Activated CD8-positive, alpha-beta T cell treated with anti-CD3 and anti-CD28 coated beads for 36 hours (primary cell): ENCODE measurements at regions not wholly inside any gene's neighbourhood (a gene's known extent, or its start where the extent isn't known, plus 50 kb on each side); places are given as distances from the start of the nearest gene placed in this dataset.

ENCODE experiments used
- ATAC-seq: fragments of 200-7000 bp; cut with Tn5 transposase; one replicate; pipeline ENCODE4 v1.10.0; 2021; ENCODE audit warnings: mild to moderate bottlenecking, moderate library complexity
- CTCF ChIA-PET: fragments of 350-600 bp; sonication (Branson Sonifier 250); formaldehyde crosslinking; loops from one replicate; lab custom pipeline; 2021; ENCODE audit warnings: antibody characterized with exemption; lab: Charles Lee
- POLR2A ChIA-PET: fragments of 350-600 bp; sonication (Branson Sonifier 250); formaldehyde crosslinking; loops from one replicate; lab custom pipeline; 2021; ENCODE audit warnings: antibody characterized with exemption; lab: Charles Lee
- DNase-seq: peaks from one replicate; pipeline ENCODE4 v3.0.0-alpha.2; 2020
- H3K27ac Mint-ChIP-seq: one replicate; pipeline ENCODE4 v1.8.0; 2021; ENCODE audit warnings: mild to moderate bottlenecking, mixed read lengths
- H3K27me3 Mint-ChIP-seq: one replicate; pipeline ENCODE4 v1.8.0; 2021; ENCODE audit warnings: mixed read lengths
- H3K36me3 Mint-ChIP-seq: one replicate; pipeline ENCODE4 v1.8.0; 2021; ENCODE audit warnings: low read depth, mixed read lengths
- H3K4me1 Mint-ChIP-seq: one replicate; pipeline ENCODE4 v1.8.0; 2021; ENCODE audit warnings: low read depth, mixed read lengths
- H3K4me3 Mint-ChIP-seq: one replicate; pipeline ENCODE4 v1.8.0; 2021; ENCODE audit warnings: mild to moderate bottlenecking, moderate library complexity, mixed read lengths
- H3K9me3 Mint-ChIP-seq: one replicate; pipeline ENCODE4 v1.8.0; 2021; ENCODE audit warnings: mixed read lengths
- CTCF ChIP-seq: fragments of 200-600 bp; IDR thresholded peaks from one replicate; pipeline ENCODE4 v1.8.0; 2022; ENCODE audit warnings: antibody characterized with exemption, mild to moderate bottlenecking
- intact Hi-C: fragments of 100-400 bp; cut with micrococcal nuclease; formaldehyde crosslinking; loops from one replicate; pipeline ENCODE4 v1.10.0; 2022

- no peaks in the 10 kb centered on the region for H3K9me3 Mint-ChIP-seq
- no peak overlapping the region for H3K27ac Mint-ChIP-seq
- no peaks in the 10 kb centered on the region for H3K36me3 Mint-ChIP-seq
- TF ChIP-seq CTCF, result no peak
- H3K27me3 Mint-ChIP-seq, result no peaks in the 10 kb centered on the region
- ChIA-PET CTCF (no interaction called here), POLR2A (no interaction called here)
- intact Hi-C loops, result no loop called here
- DNase-seq, result no peak
- no peak for ATAC-seq
- no peaks in the 10 kb centered on the region for H3K4me1 Mint-ChIP-seq
- H3K4me3 Mint-ChIP-seq, result no peak overlapping the region
Observed at GRCh38 chr18:71942433-71942832, 601.7 kb downstream of the CBLN2 start.

- Mint-ChIP-seq H3K27ac (no peak overlapping the region), H3K27me3 (no peaks in the 10 kb centered on the region), H3K9me3 (no peaks in the 10 kb centered on the region), H3K4me3 (no peak overlapping the region), H3K4me1 (no peaks in the 10 kb centered on the region), H3K36me3 (no peaks in the 10 kb centered on the region)
- ATAC-seq, result no peak
- TF ChIP-seq CTCF, result no peak
- CTCF ChIA-PET, result no interaction called here
- DNase-seq, result no peak
- POLR2A ChIA-PET, result no interaction called here
- intact Hi-C loops, result no loop called here
Observed at GRCh38 chr18:71939483-71939882, 604.7 kb downstream of the CBLN2 start.

- ChIA-PET POLR2A (no interaction called here), CTCF (no interaction called here)
- Mint-ChIP-seq H3K4me1 (no peaks in the 10 kb centered on the region), H3K27me3 (no peaks in the 10 kb centered on the region), H3K27ac (no peak overlapping the region), H3K36me3 (no peaks in the 10 kb centered on the region), H3K4me3 (no peak overlapping the region), H3K9me3 (peaks cover 2% of the 10 kb centered on the region)
- TF ChIP-seq CTCF, result no peak
- intact Hi-C loops, result no loop called here
- DNase-seq, result no peak
- ATAC-seq, result no peak
Observed at GRCh38 chr18:71936744-71937143, 607.4 kb downstream of the CBLN2 start.

- Mint-ChIP-seq H3K27me3 (no peaks in the 10 kb centered on the region), H3K27ac (no peak overlapping the region)
- intact Hi-C loops, result no loop called here
Observed at GRCh38 chr18:71919211-71919610, 624.9 kb downstream of the CBLN2 start.

GRCh38 chr18:71913641-71914040, 630.5 kb downstream of the CBLN2 start:
- DNase-seq (no peak), ATAC-seq (no peak)
- no peak for TF ChIP-seq CTCF
- ChIA-PET POLR2A (no interaction called here), CTCF (no interaction called here)
- no peaks in the 10 kb centered on the region for H3K9me3 Mint-ChIP-seq
- H3K36me3 Mint-ChIP-seq, result no peaks in the 10 kb centered on the region
- no peaks in the 10 kb centered on the region for H3K4me1 Mint-ChIP-seq
- intact Hi-C loops, result no loop called here
- no peak overlapping the region for H3K4me3 Mint-ChIP-seq
- no peak overlapping the region for H3K27ac Mint-ChIP-seq
- H3K27me3 Mint-ChIP-seq, result no peaks in the 10 kb centered on the region

More at GRCh38 chr18:71919211-71919610, 624.9 kb downstream of the CBLN2 start:
- Mint-ChIP-seq H3K36me3 (no peaks in the 10 kb centered on the region), H3K4me3 (no peak overlapping the region), H3K4me1 (no peaks in the 10 kb centered on the region), H3K9me3 (peaks cover 6% of the 10 kb centered on the region)
- ATAC-seq (no peak), DNase-seq (no peak)
- ChIA-PET CTCF (no interaction called here), POLR2A (no interaction called here)
- no peak for TF ChIP-seq CTCF
